SU-DHL-6 (cell line): ENCODE measurements at regions not wholly inside any gene's neighbourhood (a gene's known extent, or its start where the extent isn't known, plus 50 kb on each side); places are given as distances from the start of the nearest gene placed in this dataset.

Experiments used
- H2AFZ ChIP-seq: fragments of 200-600 bp; sonication (generic); 2 replicates; pipeline ENCODE4 v1.6.1; 2014; ENCODE audit warnings: low read depth, mild to moderate bottlenecking, moderate library complexity, mixed read lengths, antibody characterized with exemption, low read length; ENCODE audit not compliant: severe bottlenecking
- H3F3A ChIP-seq: fragments of 200-600 bp; shearing (Covaris generic); 2 replicates; pipeline ENCODE4 v1.6.0; 2016; ENCODE audit warnings: antibody characterized with exemption, mild to moderate bottlenecking; ENCODE audit not compliant: insufficient read depth
- H3K27ac ChIP-seq: fragments of 200-600 bp; sonication (generic); 2 replicates; pipeline ENCODE4 v1.5.1; 2016; ENCODE audit warnings: low read depth, mild to moderate bottlenecking, low read length, moderate library complexity, mixed read lengths
- H3K27me3 ChIP-seq: fragments of 200-600 bp; sonication (generic), shearing (Covaris generic); 2 replicates; pipeline ENCODE4 v1.6.0; 2014; ENCODE audit warnings: mild to moderate bottlenecking, low read length
- H3K36me3 ChIP-seq: fragments of 200-600 bp; sonication (generic); 2 replicates; pipeline ENCODE4 v1.6.1; 2014; ENCODE audit warnings: mild to moderate bottlenecking, low read length, mixed read lengths
- H3K4me2 ChIP-seq: fragments of 300-600, 200-600 bp; shearing (Covaris generic), sonication (generic); 2 replicates; pipeline ENCODE4 v1.6.0; 2014; ENCODE audit warnings: low read length, low read depth, mild to moderate bottlenecking; ENCODE audit not compliant: poor library complexity, severe bottlenecking
- H3K4me3 ChIP-seq: fragments of 200-600 bp; sonication (generic); 2 replicates; pipeline ENCODE4 v1.5.1; 2014; ENCODE audit warnings: antibody characterized with exemption, low read length, mild to moderate bottlenecking, mixed read lengths; ENCODE audit not compliant: insufficient read depth, poor library complexity, severe bottlenecking
- H3K79me2 ChIP-seq: fragments of 200-600 bp; sonication (generic); 2 replicates; pipeline ENCODE4 v1.6.1; 2014; ENCODE audit warnings: mild to moderate bottlenecking, low read length, moderate library complexity; ENCODE audit not compliant: insufficient read depth
- H3K9ac ChIP-seq: fragments of 200-600 bp; sonication (generic); 2 replicates; pipeline ENCODE4 v1.7.0; 2014; ENCODE audit warnings: mild to moderate bottlenecking, low read length
- H3K9me2 ChIP-seq: fragments of 200-600 bp; sonication (generic); replicated peaks from 2 replicates; pipeline ENCODE4 v1.6.1; 2014; ENCODE audit warnings: low read length; ENCODE audit not compliant: insufficient read depth
- H3K9me3 ChIP-seq: fragments of 200-600 bp; sonication (generic); 2 replicates; pipeline ENCODE4 v1.6.1; 2014; ENCODE audit warnings: low read length, mixed read lengths; ENCODE audit not compliant: insufficient read depth
- H4K20me1 ChIP-seq: fragments of 200-600 bp; sonication (generic); 2 replicates; pipeline ENCODE4 v1.6.1; 2014; ENCODE audit warnings: low read depth, mild to moderate bottlenecking, antibody characterized with exemption, low read length, moderate library complexity, mixed read lengths
- CTCF ChIP-seq: fragments of 200-600 bp; sonication (generic); IDR thresholded peaks from one replicate; pipeline ENCODE4 v1.5.1; 2017; ENCODE audit warnings: antibody characterized with exemption, mild to moderate bottlenecking, low read length, moderate library complexity; ENCODE audit not compliant: insufficient read depth, poor library complexity, severe bottlenecking
- EZH2phosphoT487 ChIP-seq: fragments of 200-600 bp; sonication (generic), shearing (Covaris generic); conservative IDR thresholded peaks from 2 replicates; pipeline ENCODE4 v1.6.1; 2018; ENCODE audit warnings: mild to moderate bottlenecking, antibody characterized with exemption, low read length, moderate library complexity, mixed read lengths

- Histone ChIP-seq H3K27ac (no peak overlapping the region), H3K36me3 (no peaks in the 10 kb centered on the region), H3F3A (no peaks in the 10 kb centered on the region), H4K20me1 (no peaks in the 10 kb centered on the region), H3K4me3 (no peak overlapping the region), H3K27me3 (no peaks in the 10 kb centered on the region), H3K9me3 (no peaks in the 10 kb centered on the region), H2AFZ (no peak overlapping the region), H3K4me2 (no peak overlapping the region), H3K79me2 (no peaks in the 10 kb centered on the region), H3K9ac (no peak overlapping the region), H3K9me2 (no peaks in the 10 kb centered on the region)
- no peak for TF ChIP-seq EZH2phosphoT487
- TF ChIP-seq CTCF, result no peak
Measured at GRCh38 chr6:1558388-1558787, 51.3 kb upstream of the FOXC1 start.
